ENCODE measurements at regions not wholly inside any gene's neighbourhood (a gene's known extent, or its start where the extent isn't known, plus 50 kb on each side); places are given as distances from the start of the nearest gene placed in this dataset.

DNA sequence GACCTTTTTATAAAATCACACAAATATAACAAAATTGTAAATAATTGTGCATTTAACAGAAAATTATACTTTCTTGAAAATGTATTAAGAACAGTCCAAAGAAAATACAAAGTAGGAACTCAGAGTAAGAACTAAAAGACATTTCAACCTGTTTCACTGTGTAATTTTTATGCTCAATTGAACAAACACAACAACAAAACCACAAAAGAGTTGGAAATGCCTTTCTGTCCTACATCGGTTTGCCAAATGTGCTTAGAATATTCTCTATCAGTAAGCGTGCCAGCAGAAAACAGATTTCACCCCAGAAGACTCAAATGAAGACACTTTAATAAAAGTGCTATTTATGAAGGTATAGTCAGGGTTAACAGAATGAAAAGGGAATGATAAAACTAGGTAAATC, 592.1 kb downstream of the PRELID2 start:
- Mint-ChIP-seq H3K36me3 (ENCODE audit: low read depth) (no peaks in the 10 kb centered on the region), H3K4me1 (no peaks in the 10 kb centered on the region), H3K4me3 (no peak overlapping the region), H3K27me3 (no peaks in the 10 kb centered on the region), H3K27ac (no peak overlapping the region), H3K9me3 (no peaks in the 10 kb centered on the region)
- POLR2A ChIA-PET: no interaction called here
- no peak for DNase-seq
- CTCF ChIA-PET: no interaction called here

DNA sequence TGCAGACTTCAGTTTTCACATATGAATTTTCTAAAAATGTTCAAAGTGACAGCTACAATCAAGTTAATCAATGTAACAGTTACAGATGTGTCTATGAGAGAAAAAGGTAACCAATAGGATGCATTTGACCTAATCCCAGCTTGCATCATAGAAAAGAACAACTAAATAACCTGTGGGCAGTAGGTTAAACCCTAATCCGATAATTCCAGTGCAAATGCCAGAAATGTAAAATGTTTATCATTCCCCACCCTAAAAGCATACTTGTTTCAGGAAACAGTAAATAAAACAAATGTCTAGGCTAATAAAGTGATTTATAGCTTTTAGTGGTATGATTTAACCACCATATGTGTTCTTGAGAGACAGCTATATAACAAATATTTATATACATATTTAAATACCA, 592.6 kb downstream of the PRELID2 start:
- H3K36me3 Mint-ChIP-seq (ENCODE audit: low read depth): no peaks in the 10 kb centered on the region
- no peaks in the 10 kb centered on the region for H3K9me3 Mint-ChIP-seq
- no peak overlapping the region for H3K4me3 Mint-ChIP-seq
- ChIA-PET CTCF (no interaction called here), POLR2A (no interaction called here)
- H3K27ac Mint-ChIP-seq: no peak overlapping the region
- no peaks in the 10 kb centered on the region for H3K4me1 Mint-ChIP-seq
- DNase-seq: no peak
- no peaks in the 10 kb centered on the region for H3K27me3 Mint-ChIP-seq

DNA sequence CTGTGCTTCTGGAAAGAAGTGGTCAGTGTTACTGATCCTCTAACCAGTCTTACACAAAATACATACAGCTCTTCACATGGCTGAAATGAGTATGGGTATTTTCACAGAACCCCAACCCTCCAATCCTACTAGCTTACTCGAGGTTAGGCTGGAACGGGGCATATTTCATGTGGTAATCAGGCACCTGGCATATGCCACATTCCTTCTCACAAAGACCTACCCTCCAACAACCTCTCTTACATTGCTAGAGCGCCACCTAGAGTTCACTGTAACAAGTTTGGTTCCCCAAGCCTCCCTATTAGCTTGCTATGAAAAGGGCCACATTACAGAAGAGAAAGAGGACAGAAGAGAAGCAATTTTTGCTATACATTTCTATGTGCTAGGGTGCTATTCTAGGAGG, 597.3 kb downstream of the PRELID2 start:
- DNase-seq: no peak
- Mint-ChIP-seq H3K4me3 (no peak overlapping the region), H3K4me1 (no peaks in the 10 kb centered on the region), H3K27me3 (no peaks in the 10 kb centered on the region), H3K9me3 (no peaks in the 10 kb centered on the region), H3K27ac (no peak overlapping the region), H3K36me3 (ENCODE audit: low read depth) (no peaks in the 10 kb centered on the region)
- ChIA-PET POLR2A (no interaction called here), CTCF (interaction anchor here (0.9 to 1.2 kb wide), 2 partner anchors 63 to 1034 kb away, joined by 3 read pairs; no protein-coding TSS in a partner anchor)

DNA sequence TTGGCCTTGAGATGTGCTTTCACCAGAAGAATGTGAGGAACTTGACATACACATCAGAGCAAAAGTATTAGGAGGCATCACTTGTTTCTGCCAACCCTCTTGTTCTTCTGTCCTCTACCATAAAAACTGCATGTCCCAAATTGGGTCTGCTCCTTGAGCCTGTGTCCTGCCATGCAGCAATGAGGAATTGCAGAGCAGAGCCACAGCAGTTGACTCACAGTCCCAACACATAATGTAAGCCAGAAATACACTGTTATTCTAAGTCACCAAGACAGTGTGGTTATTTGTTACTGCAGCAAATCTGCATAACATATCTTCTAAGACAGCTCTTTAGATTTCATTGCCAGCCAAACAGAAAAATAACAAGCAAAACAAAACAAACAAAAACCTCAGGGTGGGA, 598.2 kb downstream of the PRELID2 start:
- POLR2A ChIA-PET: no interaction called here
- no peaks in the 10 kb centered on the region for H3K27me3 Mint-ChIP-seq
- H3K4me3 Mint-ChIP-seq: no peak overlapping the region
- H3K36me3 Mint-ChIP-seq (ENCODE audit: low read depth): no peaks in the 10 kb centered on the region
- CTCF ChIA-PET: interaction anchor here (1.2 kb wide), 1 partner anchor 1033 kb away, joined by 3 read pairs; no protein-coding TSS in a partner anchor
- H3K9me3 Mint-ChIP-seq: no peaks in the 10 kb centered on the region
- no peak for DNase-seq
- H3K27ac Mint-ChIP-seq: no peak overlapping the region
- H3K4me1 Mint-ChIP-seq: no peaks in the 10 kb centered on the region

DNA sequence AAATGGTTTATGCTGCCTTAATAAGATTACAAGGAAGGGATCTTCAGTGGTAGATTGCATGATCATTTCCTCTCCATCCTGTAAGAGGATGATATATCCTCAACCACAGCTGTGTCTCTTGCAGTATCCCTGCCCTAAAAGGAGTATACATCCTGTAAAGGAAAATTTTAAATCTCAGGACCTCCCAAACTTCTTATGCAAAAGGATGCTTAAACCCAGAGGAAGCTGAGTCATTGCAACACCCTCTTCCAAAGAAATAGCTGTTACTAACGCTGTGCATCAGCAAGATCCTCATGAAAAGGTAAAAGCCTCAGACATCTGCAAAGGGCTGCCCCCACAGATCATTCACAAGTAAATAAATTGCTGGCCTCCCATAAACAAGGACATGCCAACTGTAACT, 599.0 kb downstream of the PRELID2 start:
- no peaks in the 10 kb centered on the region for H3K36me3 Mint-ChIP-seq (ENCODE audit: low read depth)
- H3K27ac Mint-ChIP-seq: no peak overlapping the region
- H3K4me3 Mint-ChIP-seq: no peak overlapping the region
- DNase-seq: no peak
- ChIA-PET CTCF (no interaction called here), POLR2A (no interaction called here)
- H3K9me3 Mint-ChIP-seq: no peaks in the 10 kb centered on the region
- no peaks in the 10 kb centered on the region for H3K4me1 Mint-ChIP-seq
- no peaks in the 10 kb centered on the region for H3K27me3 Mint-ChIP-seq

DNA sequence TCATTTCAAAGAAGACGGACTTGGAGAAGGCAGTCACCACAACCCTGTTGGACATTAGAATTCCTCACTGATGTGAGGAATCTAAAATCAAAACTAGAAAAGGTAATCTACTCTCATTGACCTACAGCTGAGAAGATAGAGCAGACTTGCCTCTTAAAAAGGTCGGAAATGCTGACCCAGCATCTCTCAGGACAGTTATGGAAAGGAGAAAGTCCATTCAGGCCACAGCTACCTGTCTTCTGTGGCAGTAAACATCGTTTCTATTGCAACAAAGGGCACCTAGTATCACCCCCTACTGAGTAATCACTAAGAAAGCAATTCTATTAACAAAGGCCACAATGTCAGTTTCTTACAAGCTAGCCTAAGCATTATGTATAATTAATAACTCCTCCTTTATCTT, 601.7 kb downstream of the PRELID2 start:
- no peak overlapping the region for H3K27ac Mint-ChIP-seq
- no peaks in the 10 kb centered on the region for H3K27me3 Mint-ChIP-seq
- H3K4me3 Mint-ChIP-seq: no peak overlapping the region
- peaks cover 4% of the 10 kb centered on the region for H3K9me3 Mint-ChIP-seq
- no peaks in the 10 kb centered on the region for H3K36me3 Mint-ChIP-seq (ENCODE audit: low read depth)
- CTCF ChIA-PET: no interaction called here
- POLR2A ChIA-PET: no interaction called here
- DNase-seq: no peak
- no peaks in the 10 kb centered on the region for H3K4me1 Mint-ChIP-seq

DNA sequence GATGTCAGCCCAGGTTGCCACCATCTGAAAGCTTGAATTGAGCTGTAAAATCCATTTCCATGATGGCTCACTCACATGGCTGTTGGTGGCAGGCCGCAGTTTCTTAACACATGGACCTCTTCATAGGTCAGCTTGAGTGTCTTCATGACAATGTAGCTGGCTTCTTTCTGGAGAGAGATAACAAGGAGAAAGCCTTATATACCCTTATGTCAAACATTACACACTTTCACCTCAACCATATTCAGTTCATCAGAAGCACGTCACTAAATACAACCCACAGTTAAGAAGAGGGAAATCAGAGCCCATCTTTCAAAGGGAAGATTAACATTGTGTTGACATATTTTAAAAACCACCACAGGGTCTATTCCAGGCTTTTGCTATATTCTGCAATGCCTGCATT, 604.4 kb downstream of the PRELID2 start:
- H3K9me3 Mint-ChIP-seq: peaks cover 4% of the 10 kb centered on the region
- H3K27me3 Mint-ChIP-seq: no peaks in the 10 kb centered on the region
- no peak overlapping the region for H3K27ac Mint-ChIP-seq
- CTCF ChIA-PET: no interaction called here
- POLR2A ChIA-PET: no interaction called here
- no peak overlapping the region for H3K4me3 Mint-ChIP-seq
- no peak for DNase-seq
- H3K36me3 Mint-ChIP-seq (ENCODE audit: low read depth): no peaks in the 10 kb centered on the region
- no peaks in the 10 kb centered on the region for H3K4me1 Mint-ChIP-seq

DNA sequence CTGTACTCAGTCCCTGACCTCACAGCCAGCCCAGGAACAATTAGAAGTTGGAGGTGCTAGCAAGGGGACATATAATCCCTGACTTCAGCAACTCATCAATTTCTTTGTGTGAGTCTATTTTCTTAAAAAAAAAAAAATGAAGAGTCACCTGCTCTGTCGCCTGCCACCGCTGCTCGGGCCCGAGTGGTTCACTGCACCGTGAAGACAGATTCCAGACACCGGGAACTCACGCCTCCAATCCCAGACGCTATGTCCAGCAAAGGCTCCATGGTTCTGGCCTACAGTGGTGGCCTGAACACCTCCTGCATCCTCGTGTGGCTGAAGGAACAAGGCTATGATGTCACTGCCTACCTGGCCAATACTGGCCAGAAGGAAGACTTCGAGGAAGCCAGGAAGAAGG, 606.6 kb downstream of the PRELID2 start:
- CTCF ChIA-PET: no interaction called here
- no peaks in the 10 kb centered on the region for H3K36me3 Mint-ChIP-seq (ENCODE audit: low read depth)
- H3K27me3 Mint-ChIP-seq: no peaks in the 10 kb centered on the region
- H3K4me3 Mint-ChIP-seq: no peak overlapping the region
- H3K27ac Mint-ChIP-seq: no peak overlapping the region
- DNase-seq: no peak
- peaks cover 4% of the 10 kb centered on the region for H3K9me3 Mint-ChIP-seq
- POLR2A ChIA-PET: no interaction called here
- H3K4me1 Mint-ChIP-seq: no peaks in the 10 kb centered on the region

DNA sequence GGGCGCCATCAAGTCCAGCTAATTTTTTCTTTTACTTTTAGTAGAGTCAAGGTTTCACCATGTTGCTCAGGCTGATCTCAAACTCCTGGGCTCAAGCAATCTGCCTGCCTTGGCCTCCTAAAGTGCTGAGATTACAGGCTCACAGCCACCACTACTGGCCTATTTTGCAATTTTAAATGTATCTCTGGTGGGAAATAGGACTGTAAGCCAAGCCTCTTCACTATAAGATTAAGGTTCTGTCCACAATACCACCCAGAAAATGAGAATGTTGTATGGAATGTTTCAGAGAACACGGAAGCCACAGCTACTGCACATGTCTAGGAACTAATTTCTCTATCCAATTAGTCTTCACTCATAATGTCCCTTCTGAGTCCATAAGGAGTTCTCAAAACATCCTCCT, 607.3 kb downstream of the PRELID2 start:
- ChIA-PET CTCF (no interaction called here), POLR2A (no interaction called here)
- Mint-ChIP-seq H3K4me1 (no peaks in the 10 kb centered on the region), H3K27ac (no peak overlapping the region), H3K27me3 (no peaks in the 10 kb centered on the region), H3K36me3 (ENCODE audit: low read depth) (no peaks in the 10 kb centered on the region), H3K9me3 (peaks cover 4% of the 10 kb centered on the region), H3K4me3 (no peak overlapping the region)
- DNase-seq: no peak

DNA sequence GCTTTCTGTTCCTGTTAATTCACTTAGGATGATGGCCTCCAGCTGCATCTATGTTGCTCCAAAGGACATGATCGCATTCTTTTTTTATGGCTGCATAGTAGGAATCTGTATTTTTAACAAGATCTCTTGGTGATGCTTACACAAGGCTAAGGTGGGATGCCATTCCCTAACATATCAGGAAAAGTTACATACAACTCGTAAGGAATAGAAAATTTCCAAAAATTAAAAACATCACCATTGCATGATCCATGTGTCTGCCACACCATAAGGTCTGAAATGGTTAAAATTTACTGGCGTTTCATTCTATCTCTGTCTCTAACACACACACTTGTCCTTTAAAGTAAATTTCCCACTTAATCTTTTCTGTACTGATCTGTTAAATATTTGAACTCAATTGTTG, 608.4 kb downstream of the PRELID2 start:
- peaks cover 4% of the 10 kb centered on the region for H3K9me3 Mint-ChIP-seq
- ChIA-PET CTCF (no interaction called here), POLR2A (no interaction called here)
- H3K27ac Mint-ChIP-seq: no peak overlapping the region
- H3K27me3 Mint-ChIP-seq: no peaks in the 10 kb centered on the region
- no peaks in the 10 kb centered on the region for H3K4me1 Mint-ChIP-seq
- no peak for DNase-seq
- no peak overlapping the region for H3K4me3 Mint-ChIP-seq
- H3K36me3 Mint-ChIP-seq (ENCODE audit: low read depth): no peaks in the 10 kb centered on the region

DNA sequence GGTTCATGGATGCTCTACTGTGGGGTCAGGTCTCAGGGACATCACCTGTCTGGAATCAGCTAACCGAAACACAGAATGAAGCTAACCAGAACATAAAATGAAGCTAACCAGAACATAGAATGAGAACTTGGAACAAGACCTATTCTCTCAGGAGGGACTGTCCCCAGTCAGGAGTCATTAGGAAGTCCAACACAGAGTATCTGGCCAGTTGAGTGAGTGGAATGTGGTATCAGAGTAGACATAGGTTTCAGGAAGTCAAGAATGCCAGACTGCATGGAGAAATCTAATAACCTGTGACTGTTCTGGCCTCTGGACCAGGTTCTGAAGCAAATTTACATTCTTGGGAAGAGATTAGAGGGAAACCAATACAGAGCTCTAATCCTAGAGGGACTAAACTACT, 609.6 kb downstream of the PRELID2 start:
- POLR2A ChIA-PET: no interaction called here
- no peaks in the 10 kb centered on the region for H3K27me3 Mint-ChIP-seq
- H3K4me3 Mint-ChIP-seq: no peak overlapping the region
- no peak overlapping the region for H3K27ac Mint-ChIP-seq
- no peaks in the 10 kb centered on the region for H3K9me3 Mint-ChIP-seq
- no peaks in the 10 kb centered on the region for H3K36me3 Mint-ChIP-seq (ENCODE audit: low read depth)
- CTCF ChIA-PET: no interaction called here
- no peaks in the 10 kb centered on the region for H3K4me1 Mint-ChIP-seq
- no peak for DNase-seq

DNA sequence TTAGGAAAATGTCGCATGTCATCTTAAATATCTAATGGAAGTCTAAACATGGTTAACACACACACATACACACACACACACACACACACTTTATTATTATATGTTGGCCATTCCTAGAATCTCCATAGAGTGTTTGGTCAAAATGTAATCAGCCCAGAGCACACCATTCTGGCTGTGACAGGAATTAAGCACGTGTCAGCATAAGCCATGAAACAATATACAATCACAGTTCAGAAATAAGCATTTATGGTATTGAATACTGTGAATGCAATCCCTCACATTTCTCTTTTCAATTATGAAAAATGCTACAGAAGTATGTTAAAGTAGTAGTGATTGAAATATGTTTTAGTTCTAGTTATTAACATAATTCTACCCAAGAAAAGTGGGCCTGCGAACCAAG, 611.6 kb downstream of the PRELID2 start:
- H3K9me3 Mint-ChIP-seq: no peaks in the 10 kb centered on the region
- H3K36me3 Mint-ChIP-seq (ENCODE audit: low read depth): no peaks in the 10 kb centered on the region
- no peaks in the 10 kb centered on the region for H3K27me3 Mint-ChIP-seq
- CTCF ChIA-PET: no interaction called here
- H3K27ac Mint-ChIP-seq: no peak overlapping the region
- no peak overlapping the region for H3K4me3 Mint-ChIP-seq
- H3K4me1 Mint-ChIP-seq: no peaks in the 10 kb centered on the region
- no peak for DNase-seq
- POLR2A ChIA-PET: no interaction called here

DNA sequence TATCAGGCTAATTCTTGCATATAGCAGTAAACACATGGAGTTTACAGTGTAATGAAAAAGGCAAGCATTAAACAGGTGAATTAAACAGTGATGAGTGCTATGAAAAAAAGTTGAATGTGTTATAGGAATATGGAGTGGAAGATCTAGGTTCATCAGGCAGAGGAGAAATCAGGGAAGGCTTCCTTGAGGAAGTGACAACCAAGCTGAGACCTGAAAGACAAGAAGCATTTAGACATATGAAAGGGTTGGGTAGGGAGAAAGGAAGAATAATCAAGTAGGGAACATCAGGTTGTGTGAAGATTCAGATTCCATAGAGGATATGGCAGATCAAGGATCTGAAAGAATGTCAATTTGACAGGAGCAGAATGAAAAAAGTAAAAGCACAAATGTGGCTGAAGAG, 612.5 kb downstream of the PRELID2 start:
- Mint-ChIP-seq H3K27ac (no peak overlapping the region), H3K9me3 (no peaks in the 10 kb centered on the region), H3K4me1 (no peaks in the 10 kb centered on the region), H3K36me3 (ENCODE audit: low read depth) (no peaks in the 10 kb centered on the region), H3K4me3 (no peak overlapping the region), H3K27me3 (no peaks in the 10 kb centered on the region)
- POLR2A ChIA-PET: no interaction called here
- DNase-seq: no peak
- CTCF ChIA-PET: no interaction called here

DNA sequence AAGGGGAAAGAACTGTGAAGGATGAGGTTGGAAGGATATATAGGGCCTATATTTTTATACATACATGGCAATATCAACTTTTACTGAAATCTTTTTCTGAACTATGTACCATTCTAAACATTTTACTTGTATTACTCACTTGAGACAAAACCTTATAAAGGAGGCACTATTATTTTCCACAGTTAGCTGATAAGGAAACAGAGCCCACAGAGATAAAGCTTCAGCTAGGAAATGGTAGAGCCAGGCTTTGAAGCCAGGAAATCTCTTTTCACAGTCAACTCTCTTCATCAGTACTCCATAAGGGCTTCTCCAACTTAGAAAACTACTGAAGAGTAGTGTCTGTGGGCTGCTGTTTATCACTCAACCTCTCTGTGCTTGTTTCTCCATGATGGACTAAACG, 613.7 kb downstream of the PRELID2 start:
- Mint-ChIP-seq H3K27me3 (no peaks in the 10 kb centered on the region), H3K4me3 (no peak overlapping the region), H3K27ac (no peak overlapping the region), H3K36me3 (ENCODE audit: low read depth) (no peaks in the 10 kb centered on the region), H3K9me3 (no peaks in the 10 kb centered on the region), H3K4me1 (no peaks in the 10 kb centered on the region)
- POLR2A ChIA-PET: no interaction called here
- CTCF ChIA-PET: no interaction called here
- DNase-seq: no peak

DNA sequence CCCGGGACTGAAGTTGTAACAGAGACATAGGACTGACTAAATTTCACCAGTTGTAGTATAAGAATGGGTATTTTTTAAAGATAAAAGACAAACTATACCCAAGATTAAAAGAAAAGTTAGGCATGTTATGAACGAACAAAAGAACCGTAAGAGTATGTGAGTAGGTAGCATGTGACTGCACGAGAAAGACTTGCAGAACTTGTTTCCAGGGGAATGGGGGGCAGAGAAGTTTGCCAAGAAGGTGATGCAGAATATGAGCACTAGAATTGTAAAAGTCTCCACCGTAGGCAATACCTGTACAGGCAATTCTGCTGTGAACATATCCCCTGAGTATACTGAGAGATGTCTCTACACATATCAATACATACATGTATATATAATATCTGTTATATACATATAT, 614.7 kb downstream of the PRELID2 start:
- Mint-ChIP-seq H3K9me3 (no peaks in the 10 kb centered on the region), H3K36me3 (ENCODE audit: low read depth) (no peaks in the 10 kb centered on the region), H3K27ac (no peak overlapping the region), H3K4me3 (no peak overlapping the region), H3K4me1 (no peaks in the 10 kb centered on the region), H3K27me3 (no peaks in the 10 kb centered on the region)
- POLR2A ChIA-PET: no interaction called here
- CTCF ChIA-PET: no interaction called here
- DNase-seq: no peak
